IMR-90 (cell line): ENCODE measurements at regions not wholly inside any gene's neighbourhood (a gene's known extent, or its start where the extent isn't known, plus 50 kb on each side); places are given as distances from the start of the nearest gene placed in this dataset.

Experiments used
- ATAC-seq: fragments of 200-7000 bp; cut with Tn5 transposase; 2 replicates; pipeline ENCODE4 v1.9.1; 2020; ENCODE audit warnings: low read depth, mild to moderate bottlenecking, moderate library complexity
- BruUV-seq: library from RNA; stranded (reverse); fragments of 400-500 nt; replicated peaks from 2 replicates; lab custom pipeline; 2021; lab: Mats Ljungman, UMichigan
- CTCF ChIA-PET: fragments of 300-600 bp; formaldehyde crosslinking; extraction: SDS; loops from one replicate; lab custom pipeline; 2021; ENCODE audit warnings: antibody characterized with exemption; lab: Yijun Ruan, JAX
- POLR2A ChIA-PET: fragments of 300-600 bp; sonication (Branson Sonifier 250); formaldehyde crosslinking; loops from one replicate; lab custom pipeline; 2022; ENCODE audit warnings: antibody characterized with exemption; ENCODE audit not compliant: unreplicated experiment; lab: Charles Lee
- DNase-seq: peaks from one replicate; pipeline ENCODE4 v3.0.0; 2013
- H2AFZ ChIP-seq: replicated peaks from 2 replicates; pipeline ENCODE3; 2013; ENCODE audit warnings: low read length, mild to moderate bottlenecking; ENCODE audit not compliant: poor library complexity
- H2AK5ac ChIP-seq: 2 replicates; pipeline ENCODE4 v1.6.1; 2013; ENCODE audit warnings: low read depth, low read length, inconsistent platforms
- H2AK9ac ChIP-seq: replicated peaks from 2 replicates; pipeline ENCODE3; 2013; ENCODE audit warnings: mild to moderate bottlenecking, low read depth, low read length, moderate library complexity; ENCODE audit not compliant: poor library complexity
- H2BK120ac ChIP-seq: 2 replicates; pipeline ENCODE4 v1.6.1; 2013; ENCODE audit warnings: low read depth, low read length, inconsistent platforms
- H2BK15ac ChIP-seq: 3 replicates; pipeline ENCODE4 v1.6.1; 2013; ENCODE audit warnings: low read depth, low read length, inconsistent platforms
- H2BK20ac ChIP-seq: 2 replicates; pipeline ENCODE4 v1.6.1; 2013; ENCODE audit warnings: low read depth, mild to moderate bottlenecking, inconsistent platforms, low read length, moderate library complexity
- H2BK5ac ChIP-seq: 2 replicates; pipeline ENCODE4 v1.6.1; 2013; ENCODE audit warnings: mild to moderate bottlenecking, low read depth, low read length, inconsistent platforms; ENCODE audit not compliant: poor library complexity, severe bottlenecking
- H3K14ac ChIP-seq: replicated peaks from 2 replicates; pipeline ENCODE4 v1.6.1; 2013; ENCODE audit warnings: low read depth, low read length, inconsistent platforms
- H3K18ac ChIP-seq: 2 replicates; pipeline ENCODE4 v1.6.1; 2013; ENCODE audit warnings: low read depth, low read length, control low read depth
- H3K23ac ChIP-seq: 2 replicates; pipeline ENCODE4 v1.6.1; 2013; ENCODE audit warnings: low read depth, low read length, inconsistent platforms
- H3K27ac ChIP-seq: 2 replicates; pipeline ENCODE4 v1.5.1; 2013; ENCODE audit warnings: mild to moderate bottlenecking, control low read depth, low read length; ENCODE audit not compliant: insufficient read depth
- H3K27me3 ChIP-seq: 2 replicates; pipeline ENCODE4 v1.6.1; 2013; ENCODE audit warnings: low read length; ENCODE audit not compliant: control insufficient read depth, insufficient read depth
- H3K36me3 ChIP-seq: 2 replicates; pipeline ENCODE4 v1.6.1; 2013; ENCODE audit warnings: low read length, mixed read lengths; ENCODE audit not compliant: control insufficient read depth, insufficient read depth
- H3K4ac ChIP-seq: 2 replicates; pipeline ENCODE4 v1.6.1; 2013; ENCODE audit warnings: low read depth, low read length, inconsistent platforms
- H3K4me1 ChIP-seq: 2 replicates; pipeline ENCODE4 v1.6.1; 2013; ENCODE audit warnings: low read length, mixed read lengths; ENCODE audit not compliant: control insufficient read depth, insufficient read depth
- H3K4me2 ChIP-seq: 2 replicates; pipeline ENCODE4 v1.6.1; 2013; ENCODE audit warnings: low read depth, mild to moderate bottlenecking, control low read depth, low read length, moderate library complexity
- H3K4me3 ChIP-seq: 2 replicates; pipeline ENCODE4 v1.5.1; 2013; ENCODE audit warnings: low read depth, mild to moderate bottlenecking, control low read depth, low read length, moderate library complexity; ENCODE audit not compliant: insufficient read depth
- H3K56ac ChIP-seq: 2 replicates; pipeline ENCODE4 v1.6.1; 2013; ENCODE audit warnings: low read length, inconsistent platforms; ENCODE audit not compliant: insufficient read depth; ENCODE audit errors: extremely low read depth
- H3K79me1 ChIP-seq, 2 experiments: 2 replicates each; pipeline ENCODE4 v1.6.1; 2013; ENCODE audit warnings: low read length in 2 of 2, inconsistent platforms in 1 of 2, low read depth in 1 of 2
- H3K9ac ChIP-seq: 2 replicates; pipeline ENCODE4 v1.6.1; 2013; ENCODE audit warnings: low read depth, low read length, control low read depth
- H3K9me1 ChIP-seq: 2 replicates; pipeline ENCODE4 v1.6.1; 2013; ENCODE audit warnings: low read length, inconsistent platforms; ENCODE audit not compliant: insufficient read depth
- H3K9me3 ChIP-seq: 2 replicates; pipeline ENCODE4 v1.6.1; 2013; ENCODE audit warnings: low read length; ENCODE audit not compliant: control insufficient read depth, insufficient read depth
- H4K20me1 ChIP-seq: 2 replicates; pipeline ENCODE4 v1.6.1; 2013; ENCODE audit warnings: low read length, inconsistent platforms; ENCODE audit not compliant: insufficient read depth
- H4K5ac ChIP-seq: 2 replicates; pipeline ENCODE4 v1.6.1; 2013; ENCODE audit warnings: mild to moderate bottlenecking, low read depth, low read length, control low read depth
- H4K8ac ChIP-seq, 2 experiments: 2 replicates each; pipeline ENCODE4 v1.6.1; 2013; ENCODE audit warnings: low read depth in 2 of 2, low read length in 2 of 2, control low read depth in 1 of 2, inconsistent platforms in 1 of 2
- H4K91ac ChIP-seq: 2 replicates; pipeline ENCODE4 v1.6.1; 2013; ENCODE audit warnings: low read depth, low read length, inconsistent platforms; ENCODE audit not compliant: insufficient read depth
- BHLHE40 ChIP-seq: fragments of 150-350 bp; IDR thresholded peaks from 2 replicates; pipeline ENCODE4 v1.6.1; 2016; ENCODE audit warnings: mild to moderate bottlenecking, low read depth, low read length
- CEBPB ChIP-seq: IDR thresholded peaks from 2 replicates; pipeline ENCODE4 v1.6.1; 2012; ENCODE audit warnings: low read depth, low read length, improper control_type of control experiment
- CHD1 ChIP-seq: IDR thresholded peaks from 2 replicates; pipeline ENCODE4 v1.6.1; 2012; ENCODE audit warnings: low read depth, low read length, improper control_type of control experiment
- CTCF ChIP-seq: conservative IDR thresholded peaks from 2 replicates; pipeline ENCODE4 v1.5.1; 2012; ENCODE audit warnings: mild to moderate bottlenecking, low read depth, low read length, improper control_type of control experiment
- FOS ChIP-seq: fragments of 150-350 bp; IDR thresholded peaks from 2 replicates; pipeline ENCODE4 v1.6.1; 2016; ENCODE audit warnings: low read depth, low read length
- MAFK ChIP-seq: IDR thresholded peaks from 2 replicates; pipeline ENCODE4 v1.6.1; 2012; ENCODE audit warnings: low read depth, low read length, improper control_type of control experiment
- MXI1 ChIP-seq: IDR thresholded peaks from 2 replicates; pipeline ENCODE4 v1.6.1; 2012; ENCODE audit warnings: low read depth, mild to moderate bottlenecking, low read length, moderate library complexity, borderline replicate concordance
- NFE2L2 ChIP-seq: fragments of 150-350 bp; IDR thresholded peaks from 2 replicates; pipeline ENCODE4 v1.6.1; 2016; ENCODE audit warnings: low read depth, mild to moderate bottlenecking, low read length
- POLR2A ChIP-seq: IDR thresholded peaks from 2 replicates; pipeline ENCODE4 v1.6.1; 2012; ENCODE audit warnings: mild to moderate bottlenecking, low read depth, low read length
- RAD21 ChIP-seq: IDR thresholded peaks from 2 replicates; pipeline ENCODE4 v1.6.1; 2012; ENCODE audit warnings: low read length, improper control_type of control experiment
- RCOR1 ChIP-seq: IDR thresholded peaks from 2 replicates; pipeline ENCODE4 v1.6.1; 2012; ENCODE audit warnings: mild to moderate bottlenecking, low read length, improper control_type of control experiment; ENCODE audit not compliant: insufficient replicate concordance
- RFX5 ChIP-seq: IDR thresholded peaks from 2 replicates; pipeline ENCODE4 v1.8.0; 2012; ENCODE audit warnings: low read depth, mild to moderate bottlenecking, low read length, moderate library complexity
- USF2 ChIP-seq: fragments of 150-350 bp; IDR thresholded peaks from 2 replicates; pipeline ENCODE4 v1.6.1; 2017; ENCODE audit warnings: mild to moderate bottlenecking, antibody characterized with exemption, low read length, low read depth
- WGBS, 2 experiments: methylation state at CpG; one replicate each; pipeline versions ENCODE4 v1.1.5 to v1.1.7; 2013; ENCODE audit warnings: missing lambda C conversion rate in 2 of 2; ENCODE audit not compliant: insufficient read length in 1 of 2; ENCODE audit errors: extremely low coverage in 2 of 2; 5-methylcytosine and 5-hydroxymethylcytosine counted together
- dilution Hi-C: fragments of 300-500 bp; cut with HindIII; formaldehyde crosslinking; loops from one replicate; pipeline ENCODE4 v1.14.3; 2018; ENCODE audit warnings: low sequenced_read_pairs; ENCODE audit not compliant: unreplicated experiment
- in situ Hi-C: fragments of 300-500 bp; cut with MboI; formaldehyde crosslinking; loops from 3 replicates; pipeline ENCODE4 v1.14.3; 2019; ENCODE audit warnings: low sequenced_read_pairs, inconsistent platforms, mixed read lengths
- intact Hi-C: fragments of 100-400 bp; cut with micrococcal nuclease; formaldehyde crosslinking; loops from 2 replicates; pipeline ENCODE4 v1.10.0; 2022
- TF ChIP-seq, protein P1 (sequence below): fragments of 150-350 bp; IDR thresholded peaks from 2 replicates; pipeline ENCODE4 v1.6.1; 2016; ENCODE audit warnings: low read depth, mild to moderate bottlenecking, low read length, moderate library complexity, borderline replicate concordance

DNA sequence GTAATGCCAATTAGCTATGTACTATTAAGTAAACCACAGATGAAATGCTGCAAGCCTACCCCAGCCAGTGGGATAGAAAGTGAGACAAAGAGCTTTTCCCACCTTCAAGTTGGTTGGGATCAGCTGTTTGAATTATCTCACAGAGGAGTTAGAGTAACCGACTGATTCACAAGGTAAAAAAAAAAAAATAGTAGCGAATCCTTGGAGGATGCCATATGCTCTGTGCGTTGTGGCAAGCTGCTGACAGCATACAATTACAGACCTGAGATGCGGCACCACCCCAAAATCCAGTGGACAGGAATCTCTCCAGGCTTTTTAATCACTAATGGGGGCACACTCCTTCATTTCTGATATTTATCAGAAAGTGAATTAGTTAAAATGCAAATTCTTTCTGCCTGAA, 157.0 kb upstream of the RMST start:
- no peak overlapping the region for H2AK9ac ChIP-seq
- no peak overlapping the region for H3K27ac ChIP-seq
- TF ChIP-seq MAFK, result no peak
- TF ChIP-seq BHLHE40, result no peak
- no peak for TF ChIP-seq RCOR1
- TF ChIP-seq CEBPB, result no peak
- no peak for TF ChIP-seq POLR2A
- no peak for TF ChIP-seq NFE2L2
- no peak for TF ChIP-seq RFX5
- TF ChIP-seq MXI1, result no peak
- TF ChIP-seq USF2, result no peak
- TF ChIP-seq FOS, result no peak
- TF ChIP-seq, protein P1, sequence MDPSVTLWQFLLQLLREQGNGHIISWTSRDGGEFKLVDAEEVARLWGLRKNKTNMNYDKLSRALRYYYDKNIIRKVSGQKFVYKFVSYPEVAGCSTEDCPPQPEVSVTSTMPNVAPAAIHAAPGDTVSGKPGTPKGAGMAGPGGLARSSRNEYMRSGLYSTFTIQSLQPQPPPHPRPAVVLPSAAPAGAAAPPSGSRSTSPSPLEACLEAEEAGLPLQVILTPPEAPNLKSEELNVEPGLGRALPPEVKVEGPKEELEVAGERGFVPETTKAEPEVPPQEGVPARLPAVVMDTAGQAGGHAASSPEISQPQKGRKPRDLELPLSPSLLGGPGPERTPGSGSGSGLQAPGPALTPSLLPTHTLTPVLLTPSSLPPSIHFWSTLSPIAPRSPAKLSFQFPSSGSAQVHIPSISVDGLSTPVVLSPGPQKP, result no peak
- TF ChIP-seq RAD21, result no peak
- TF ChIP-seq CTCF, result no peak
- TF ChIP-seq CHD1, result no peak
- no peaks in the 10 kb centered on the region for H4K20me1 ChIP-seq
- H3K4me1 ChIP-seq, result no peaks in the 10 kb centered on the region
- H2BK120ac ChIP-seq, result no peak overlapping the region
- no peak overlapping the region for H2AK5ac ChIP-seq
- no peak overlapping the region for H4K5ac ChIP-seq
- dilution Hi-C loops, result no loop called here
- ChIA-PET CTCF (no interaction called here), POLR2A (no interaction called here)
- H3K27me3 ChIP-seq, result no peaks in the 10 kb centered on the region
- H3K79me1 ChIP-seq, result no peaks in the 10 kb centered on the region
- DNase-seq, result no peak
- H4K8ac ChIP-seq, result no peak overlapping the region
- no peak overlapping the region for H2BK20ac ChIP-seq
- H3K23ac ChIP-seq, result no peak overlapping the region
- H3K18ac ChIP-seq, result no peak overlapping the region
- no peak overlapping the region for H3K4me2 ChIP-seq
- H3K9me3 ChIP-seq, result 0 out of 2 replicates have a peak, but pooled peaks cover 1% of the 10 kb centered on the region
- intact Hi-C loops, result loop anchor here (5.0 kb wide), 1 partner anchor 1067 kb away; no protein-coding TSS in a partner anchor
- no CpG with 5 or more reads among the region's 4 CpGs for WGBS, 2 experiments
- H3K9me1 ChIP-seq, result no peaks in the 10 kb centered on the region
- no peak overlapping the region for H3K4me3 ChIP-seq
- H3K14ac ChIP-seq, result no peak overlapping the region
- H2AFZ ChIP-seq, result no peak overlapping the region
- BruUV-seq, result no TSS peak
- no peak for ATAC-seq
- H4K91ac ChIP-seq, result no peak overlapping the region
- H2BK15ac ChIP-seq, result no peak overlapping the region
- no peak overlapping the region for H3K4ac ChIP-seq
- H3K9ac ChIP-seq, result no peak overlapping the region
- in situ Hi-C loops, result loop anchor here (5.0 to 25.0 kb wide), 3 partner anchors 323 to 1082 kb away; no protein-coding TSS in a partner anchor
- H2BK5ac ChIP-seq, result no peak overlapping the region
- H3K56ac ChIP-seq, result no peak overlapping the region
- no peaks in the 10 kb centered on the region for H3K36me3 ChIP-seq
